ENCODE measurements at regions not wholly inside any gene's neighbourhood (a gene's known extent, or its start where the extent isn't known, plus 50 kb on each side); places are given as distances from the start of the nearest gene placed in this dataset.

DNA sequence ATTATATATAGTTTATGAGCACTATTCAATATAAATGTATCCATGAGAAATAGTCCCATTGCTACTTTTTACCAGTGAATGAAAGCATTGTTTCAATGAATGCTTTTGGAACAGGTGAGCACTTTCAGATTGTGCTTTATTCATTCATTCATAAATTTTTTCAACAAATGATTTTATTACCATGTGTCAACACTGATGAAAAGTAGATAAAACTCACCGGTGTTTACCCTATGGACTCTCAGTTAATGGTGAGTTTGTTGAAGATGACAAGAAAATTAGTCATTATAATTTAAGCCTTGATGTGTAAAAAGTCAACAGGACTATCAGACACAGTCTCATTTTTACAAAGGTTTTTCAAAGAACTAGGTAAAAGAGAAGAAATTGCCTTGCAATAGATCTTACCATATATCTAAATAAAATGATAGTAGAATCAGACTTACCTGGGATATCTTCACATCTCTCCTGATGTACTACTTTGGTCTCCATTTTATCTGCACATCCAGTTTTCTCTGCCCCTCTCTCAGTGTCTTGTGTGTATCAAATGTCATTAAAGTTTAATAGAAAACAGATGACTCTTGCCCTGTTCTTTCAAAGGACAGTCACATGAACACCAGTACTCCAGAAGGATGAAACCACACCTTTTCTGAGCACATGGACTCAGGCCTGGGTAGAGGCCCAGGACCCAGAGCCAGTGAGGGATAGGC, 325.3 kb upstream of the RND3 start:
- Histone ChIP-seq H3K9ac (ENCODE audit: low read depth in 1 of 2, low read length in 2 of 2) (no peak overlapping the region), H3K27ac (ENCODE audit: low read depth in 1 of 2, low read length in 2 of 2) (no peak overlapping the region), H3K36me3 (ENCODE audit: control insufficient read depth in 4 of 4, insufficient read depth in 3 of 4, low read depth in 1 of 4, low read length in 3 of 4) (no peaks in the 10 kb centered on the region), H3K4me3 (ENCODE audit: low read depth in 1 of 3, low read length in 3 of 3) (no peak overlapping the region), H3K27me3 (ENCODE audit: control insufficient read depth in 4 of 4, insufficient read depth in 4 of 4, low read length in 3 of 4) (no peaks in the 10 kb centered on the region), H3K4me1 (ENCODE audit: control insufficient read depth in 4 of 4, insufficient read depth in 4 of 4, low read length in 3 of 4) (peaks cover 0 to 1% (median 0%) of the 10 kb centered on the region in 4 donors), H3K9me3 (ENCODE audit: control insufficient read depth in 4 of 4, low read length in 3 of 4) (no peaks in the 10 kb centered on the region)
- no peak for DNase-seq (ENCODE audit: low spot score)
- WGBS = 81% methylated on average over 1 of the region's 1 CpG
- TF ChIP-seq NR2F2 (IDR thresholded peaks at IDR 0.05) (no peak), TAF1 (conservative IDR thresholded peaks at IDR 0.05) (no peak), JUND (IDR thresholded peaks at IDR 0.05) (no peak), EGR1 (IDR thresholded peaks at IDR 0.05; ENCODE audit: low read depth in 2 of 2) (no peak), RAD21 (IDR thresholded peaks at IDR 0.05) (no peak), FOXA2 (IDR thresholded peaks at IDR 0.05) (no peak), YY1 (IDR thresholded peaks at IDR 0.05) (no peak)
- TF ChIP-seq, protein P1, sequence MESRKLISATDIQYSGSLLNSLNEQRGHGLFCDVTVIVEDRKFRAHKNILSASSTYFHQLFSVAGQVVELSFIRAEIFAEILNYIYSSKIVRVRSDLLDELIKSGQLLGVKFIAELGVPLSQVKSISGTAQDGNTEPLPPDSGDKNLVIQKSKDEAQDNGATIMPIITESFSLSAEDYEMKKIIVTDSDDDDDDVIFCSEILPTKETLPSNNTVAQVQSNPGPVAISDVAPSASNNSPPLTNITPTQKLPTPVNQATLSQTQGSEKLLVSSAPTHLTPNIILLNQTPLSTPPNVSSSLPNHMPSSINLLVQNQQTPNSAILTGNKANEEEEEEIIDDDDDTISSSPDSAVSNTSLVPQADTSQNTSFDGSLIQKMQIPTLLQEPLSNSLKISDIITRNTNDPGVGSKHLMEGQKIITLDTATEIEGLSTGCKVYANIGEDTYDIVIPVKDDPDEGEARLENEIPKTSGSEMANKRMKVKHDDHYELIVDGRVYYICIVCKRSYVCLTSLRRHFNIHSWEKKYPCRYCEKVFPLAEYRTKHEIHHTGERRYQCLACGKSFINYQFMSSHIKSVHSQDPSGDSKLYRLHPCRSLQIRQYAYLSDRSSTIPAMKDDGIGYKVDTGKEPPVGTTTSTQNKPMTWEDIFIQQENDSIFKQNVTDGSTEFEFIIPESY (IDR thresholded peaks at IDR 0.05) = no peak

GRCh38 chr2:150812066-150812465, 324.6 kb upstream of the RND3 start:
- H3K36me3 ChIP-seq (ENCODE audit: control insufficient read depth in 4 of 4, insufficient read depth in 3 of 4, low read depth in 1 of 4, low read length in 3 of 4) = no peaks in the 10 kb centered on the region
- H3K4me1 ChIP-seq (ENCODE audit: control insufficient read depth in 4 of 4, insufficient read depth in 4 of 4, low read length in 3 of 4) = peaks cover 0 to 1% (median 0%) of the 10 kb centered on the region in 4 donors
- DNase-seq (ENCODE audit: low spot score) = no peak
- 85% methylated on average over 3 of the region's 3 CpGs for WGBS
- no peaks in the 10 kb centered on the region for H3K27me3 ChIP-seq (ENCODE audit: control insufficient read depth in 4 of 4, insufficient read depth in 4 of 4, low read length in 3 of 4)
- H3K9me3 ChIP-seq (ENCODE audit: control insufficient read depth in 4 of 4, low read length in 3 of 4) = no peaks in the 10 kb centered on the region
- no peak overlapping the region for H3K27ac ChIP-seq (ENCODE audit: low read depth in 1 of 2, low read length in 2 of 2)
- no peak overlapping the region for H3K9ac ChIP-seq (ENCODE audit: low read depth in 1 of 2, low read length in 2 of 2)
- TF ChIP-seq HNF4A (conservative IDR thresholded peaks at IDR 0.05) = no peak
- no peak for TF ChIP-seq TAF1 (conservative IDR thresholded peaks at IDR 0.05)
- TF ChIP-seq RAD21 (IDR thresholded peaks at IDR 0.05) = no peak
- TF ChIP-seq, protein P2, sequence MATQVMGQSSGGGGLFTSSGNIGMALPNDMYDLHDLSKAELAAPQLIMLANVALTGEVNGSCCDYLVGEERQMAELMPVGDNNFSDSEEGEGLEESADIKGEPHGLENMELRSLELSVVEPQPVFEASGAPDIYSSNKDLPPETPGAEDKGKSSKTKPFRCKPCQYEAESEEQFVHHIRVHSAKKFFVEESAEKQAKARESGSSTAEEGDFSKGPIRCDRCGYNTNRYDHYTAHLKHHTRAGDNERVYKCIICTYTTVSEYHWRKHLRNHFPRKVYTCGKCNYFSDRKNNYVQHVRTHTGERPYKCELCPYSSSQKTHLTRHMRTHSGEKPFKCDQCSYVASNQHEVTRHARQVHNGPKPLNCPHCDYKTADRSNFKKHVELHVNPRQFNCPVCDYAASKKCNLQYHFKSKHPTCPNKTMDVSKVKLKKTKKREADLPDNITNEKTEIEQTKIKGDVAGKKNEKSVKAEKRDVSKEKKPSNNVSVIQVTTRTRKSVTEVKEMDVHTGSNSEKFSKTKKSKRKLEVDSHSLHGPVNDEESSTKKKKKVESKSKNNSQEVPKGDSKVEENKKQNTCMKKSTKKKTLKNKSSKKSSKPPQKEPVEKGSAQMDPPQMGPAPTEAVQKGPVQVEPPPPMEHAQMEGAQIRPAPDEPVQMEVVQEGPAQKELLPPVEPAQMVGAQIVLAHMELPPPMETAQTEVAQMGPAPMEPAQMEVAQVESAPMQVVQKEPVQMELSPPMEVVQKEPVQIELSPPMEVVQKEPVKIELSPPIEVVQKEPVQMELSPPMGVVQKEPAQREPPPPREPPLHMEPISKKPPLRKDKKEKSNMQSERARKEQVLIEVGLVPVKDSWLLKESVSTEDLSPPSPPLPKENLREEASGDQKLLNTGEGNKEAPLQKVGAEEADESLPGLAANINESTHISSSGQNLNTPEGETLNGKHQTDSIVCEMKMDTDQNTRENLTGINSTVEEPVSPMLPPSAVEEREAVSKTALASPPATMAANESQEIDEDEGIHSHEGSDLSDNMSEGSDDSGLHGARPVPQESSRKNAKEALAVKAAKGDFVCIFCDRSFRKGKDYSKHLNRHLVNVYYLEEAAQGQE (IDR thresholded peaks at IDR 0.05) = no peak
- TF ChIP-seq FOXA2 (IDR thresholded peaks at IDR 0.05) = no peak
- TF ChIP-seq, protein P1 (IDR thresholded peaks at IDR 0.05) = no peak
- TF ChIP-seq FOXA1 (IDR thresholded peaks at IDR 0.05) = no peak
- no peak for TF ChIP-seq ATF3 (IDR thresholded peaks at IDR 0.05)
- no peak for TF ChIP-seq SP1 (IDR thresholded peaks at IDR 0.05)
- no peak for TF ChIP-seq HNF4G (IDR thresholded peaks at IDR 0.05)
- TF ChIP-seq JUND (IDR thresholded peaks at IDR 0.05) = no peak
- no peak for TF ChIP-seq MAX (IDR thresholded peaks at IDR 0.05)
- TF ChIP-seq, protein P3, sequence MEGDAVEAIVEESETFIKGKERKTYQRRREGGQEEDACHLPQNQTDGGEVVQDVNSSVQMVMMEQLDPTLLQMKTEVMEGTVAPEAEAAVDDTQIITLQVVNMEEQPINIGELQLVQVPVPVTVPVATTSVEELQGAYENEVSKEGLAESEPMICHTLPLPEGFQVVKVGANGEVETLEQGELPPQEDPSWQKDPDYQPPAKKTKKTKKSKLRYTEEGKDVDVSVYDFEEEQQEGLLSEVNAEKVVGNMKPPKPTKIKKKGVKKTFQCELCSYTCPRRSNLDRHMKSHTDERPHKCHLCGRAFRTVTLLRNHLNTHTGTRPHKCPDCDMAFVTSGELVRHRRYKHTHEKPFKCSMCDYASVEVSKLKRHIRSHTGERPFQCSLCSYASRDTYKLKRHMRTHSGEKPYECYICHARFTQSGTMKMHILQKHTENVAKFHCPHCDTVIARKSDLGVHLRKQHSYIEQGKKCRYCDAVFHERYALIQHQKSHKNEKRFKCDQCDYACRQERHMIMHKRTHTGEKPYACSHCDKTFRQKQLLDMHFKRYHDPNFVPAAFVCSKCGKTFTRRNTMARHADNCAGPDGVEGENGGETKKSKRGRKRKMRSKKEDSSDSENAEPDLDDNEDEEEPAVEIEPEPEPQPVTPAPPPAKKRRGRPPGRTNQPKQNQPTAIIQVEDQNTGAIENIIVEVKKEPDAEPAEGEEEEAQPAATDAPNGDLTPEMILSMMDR (IDR thresholded peaks at IDR 0.05; ENCODE audit: low read depth, low read length, missing input control) = no peak
- TF ChIP-seq GABPA (IDR thresholded peaks at IDR 0.05 in 1 of 2, conservative IDR thresholded peaks at IDR 0.05 in 1 of 2) = no peak
- TF ChIP-seq NR2F2 (IDR thresholded peaks at IDR 0.05) = no peak
- TF ChIP-seq RXRA (IDR thresholded peaks at IDR 0.05) = no peak
- TF ChIP-seq YY1 (IDR thresholded peaks at IDR 0.05) = no peak
- H3K4me3 ChIP-seq (ENCODE audit: low read depth in 1 of 3, low read length in 3 of 3) = no peak overlapping the region

Data from liver (tissue), 8 donors.